Body of pancreas (tissue), 4 donors: ENCODE measurements at regions not wholly inside any gene's neighbourhood (a gene's known extent, or its start where the extent isn't known, plus 50 kb on each side); places are given as distances from the start of the nearest gene placed in this dataset.

ENCODE experiments used
- POLR2A ChIP-seq, 3 donors: fragments of 450-650 bp; IDR thresholded peaks; one replicate each; pipeline ENCODE4 v1.6.1; 2016; ENCODE audit warnings: antibody characterized with exemption in 3 of 3, mild to moderate bottlenecking in 2 of 3
- TF ChIP-seq, protein P1 (sequence below), 7 experiments: fragments of 450-650 bp in 4 of 7; fragments of 200-600 bp in 3 of 7; sonication (generic) in 3 of 7; IDR thresholded peaks; one replicate each; pipeline ENCODE4 v1.5.1; 2016 to 2019; ENCODE audit warnings: antibody characterized with exemption in 7 of 7

DNA sequence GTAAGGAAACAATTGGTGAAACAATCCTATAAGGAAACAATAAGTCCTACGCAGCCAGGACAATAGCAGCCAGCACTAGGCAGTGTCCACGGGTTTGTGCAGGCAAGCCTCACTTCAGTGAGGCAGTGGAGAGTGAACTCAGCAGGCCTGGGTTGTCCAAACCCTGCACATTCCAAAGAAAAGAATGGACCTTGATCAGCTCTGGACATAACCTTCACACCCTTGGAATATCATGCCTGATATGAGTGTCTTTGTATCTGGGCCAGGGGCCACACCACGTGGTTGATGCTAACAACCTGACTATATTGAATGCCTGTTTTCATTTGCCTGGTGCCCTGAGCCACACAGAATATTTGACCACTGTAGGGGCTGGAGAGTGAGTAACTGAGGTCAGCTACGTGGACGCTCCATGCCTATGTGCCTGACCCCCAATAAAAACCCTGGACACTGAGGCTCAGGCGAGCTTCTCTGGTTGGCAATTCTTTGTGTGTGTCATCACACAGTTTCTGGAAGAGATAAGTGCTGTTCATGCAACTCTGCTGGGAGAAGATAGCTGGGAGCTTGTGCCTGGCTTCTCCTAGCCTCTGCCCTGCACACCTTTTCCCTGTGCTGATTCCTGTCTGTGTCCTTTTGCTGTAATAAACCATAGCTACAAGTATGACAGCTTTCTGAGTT lies 81.4 kb upstream of the NCOR2 start:
- no peak for TF ChIP-seq POLR2A (IDR thresholded peaks at IDR 0.05)
- TF ChIP-seq, protein P1, sequence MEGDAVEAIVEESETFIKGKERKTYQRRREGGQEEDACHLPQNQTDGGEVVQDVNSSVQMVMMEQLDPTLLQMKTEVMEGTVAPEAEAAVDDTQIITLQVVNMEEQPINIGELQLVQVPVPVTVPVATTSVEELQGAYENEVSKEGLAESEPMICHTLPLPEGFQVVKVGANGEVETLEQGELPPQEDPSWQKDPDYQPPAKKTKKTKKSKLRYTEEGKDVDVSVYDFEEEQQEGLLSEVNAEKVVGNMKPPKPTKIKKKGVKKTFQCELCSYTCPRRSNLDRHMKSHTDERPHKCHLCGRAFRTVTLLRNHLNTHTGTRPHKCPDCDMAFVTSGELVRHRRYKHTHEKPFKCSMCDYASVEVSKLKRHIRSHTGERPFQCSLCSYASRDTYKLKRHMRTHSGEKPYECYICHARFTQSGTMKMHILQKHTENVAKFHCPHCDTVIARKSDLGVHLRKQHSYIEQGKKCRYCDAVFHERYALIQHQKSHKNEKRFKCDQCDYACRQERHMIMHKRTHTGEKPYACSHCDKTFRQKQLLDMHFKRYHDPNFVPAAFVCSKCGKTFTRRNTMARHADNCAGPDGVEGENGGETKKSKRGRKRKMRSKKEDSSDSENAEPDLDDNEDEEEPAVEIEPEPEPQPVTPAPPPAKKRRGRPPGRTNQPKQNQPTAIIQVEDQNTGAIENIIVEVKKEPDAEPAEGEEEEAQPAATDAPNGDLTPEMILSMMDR (IDR thresholded peaks at IDR 0.05), result no peak
